Gastrocnemius medialis (tissue), 4 donors: ENCODE measurements at regions not wholly inside any gene's neighbourhood (a gene's known extent, or its start where the extent isn't known, plus 50 kb on each side); places are given as distances from the start of the nearest gene placed in this dataset.

Experiments
- ATAC-seq, 2 donors: fragments of 150-250 bp; one replicate each; pipeline ENCODE4 v1.9.1; 2016
- DNase-seq, 2 donors: peaks; one replicate each; pipeline ENCODE4 v3.0.0-alpha.2; 2019
- H3K27ac ChIP-seq, 4 donors: fragments of 200-600 bp; sonication (generic); 1 replicate in 1 of 4; 2 replicates in 3 of 4; pipeline ENCODE4 v1.5.1; 2016 to 2018; ENCODE audit warnings: mild to moderate bottlenecking in 2 of 4, moderate library complexity in 1 of 4
- H3K27me3 ChIP-seq, 3 donors: fragments of 200-600 bp; sonication (generic) in 2 of 3; 1 replicate in 1 of 3; 2 replicates in 2 of 3; pipeline versions ENCODE4 v1.5.1 to v1.6.0; 2016 to 2019; ENCODE audit warnings: mild to moderate bottlenecking in 1 of 3, moderate library complexity in 1 of 3
- H3K36me3 ChIP-seq, 2 donors: fragments of 200-600 bp; sonication (generic) in 1 of 2; one replicate each; pipeline ENCODE4 v1.5.1; 2017 to 2018
- H3K4me1 ChIP-seq, 2 donors: fragments of 200-600 bp; sonication (generic) in 1 of 2; one replicate each; pipeline ENCODE4 v1.5.1; 2016 to 2017; ENCODE audit warnings: mild to moderate bottlenecking in 2 of 2
- H3K4me3 ChIP-seq, 4 donors: fragments of 200-600 bp; sonication (generic) in 3 of 4; 1 replicate in 1 of 4; 2 replicates in 3 of 4; pipeline ENCODE4 v1.5.1; 2016 to 2019; ENCODE audit warnings: mild to moderate bottlenecking in 2 of 4
- H3K9me3 ChIP-seq, 3 donors: fragments of 200-600 bp; sonication (generic) in 2 of 3; 1 replicate in 1 of 3; 2 replicates in 2 of 3; pipeline ENCODE4 v1.5.1; 2016 to 2019
- CTCF ChIP-seq, 5 experiments: fragments of 450-650 bp in 3 of 5; fragments of 200-600 bp in 2 of 5; sonication (generic) in 2 of 5; IDR thresholded peaks in 4 of 5; conservative IDR thresholded peaks in 1 of 5; 1 replicate in 4 of 5; 2 replicates in 1 of 5; pipeline ENCODE4 v1.5.1; 2016 to 2019; ENCODE audit warnings: antibody characterized with exemption in 5 of 5, mild to moderate bottlenecking in 3 of 5, moderate library complexity in 3 of 5
- POLR2A ChIP-seq, 2 donors: fragments of 450-650 bp; IDR thresholded peaks; one replicate each; pipeline ENCODE4 v1.6.1; 2017; ENCODE audit warnings: antibody characterized with exemption in 2 of 2, mild to moderate bottlenecking in 2 of 2, moderate library complexity in 2 of 2
- in situ Hi-C, 4 donors: fragments of 200-750 bp; cut with MboI; loops; one replicate each; pipeline versions ENCODE4 v1.15.0 to v1.8.0; 2017; ENCODE audit warnings: low sequenced_read_pairs in 4 of 4
- intact Hi-C: fragments of 100-400 bp; cut with DNase I; formaldehyde crosslinking; loops from one replicate; pipeline ENCODE4 v1.15.1; 2023; ENCODE audit warnings: low total_unique reads

- intact Hi-C loops = no loop called here
- H3K9me3 ChIP-seq = no peaks in the 10 kb centered on the region
- ATAC-seq (no peak), DNase-seq (no peak)
- H3K27me3 ChIP-seq = no peaks in the 10 kb centered on the region
- H3K4me3 ChIP-seq = no peak overlapping the region
- no peaks in the 10 kb centered on the region for H3K36me3 ChIP-seq
- H3K27ac ChIP-seq = no peak overlapping the region
- no peaks in the 10 kb centered on the region for H3K4me1 ChIP-seq
- TF ChIP-seq CTCF (IDR thresholded peaks at IDR 0.05 in 4 of 5, conservative IDR thresholded peaks at IDR 0.05 in 1 of 5) = no peak
- no peak for TF ChIP-seq POLR2A (IDR thresholded peaks at IDR 0.05)
- in situ Hi-C loops = no loop called here
These were observed 207.6 kb downstream of the CWF19L2 start for GRCh38 chr11:107250017-107250416.

DNA sequence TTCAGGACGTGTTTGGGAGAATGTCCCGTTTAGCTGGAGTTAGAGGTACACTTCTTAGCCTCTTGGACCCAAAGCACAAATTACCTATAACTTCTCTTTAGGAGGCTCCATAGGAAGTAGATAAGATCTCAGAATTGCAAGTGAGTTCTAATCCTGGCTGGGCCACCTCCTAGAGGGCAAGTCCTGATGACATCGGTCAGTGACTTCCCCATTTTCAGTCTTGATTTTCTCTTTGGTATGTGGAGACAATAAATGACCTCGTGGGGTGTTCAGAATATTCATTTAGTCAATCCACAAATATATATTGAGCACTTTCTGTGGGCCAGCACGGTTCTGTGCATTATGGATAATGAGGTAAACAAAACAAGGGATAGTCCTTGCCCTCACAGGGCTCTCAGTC, 208.6 kb downstream of the CWF19L2 start:
- Histone ChIP-seq H3K27me3 (no peaks in the 10 kb centered on the region), H3K36me3 (no peaks in the 10 kb centered on the region), H3K4me1 (no peaks in the 10 kb centered on the region), H3K4me3 (no peak overlapping the region), H3K9me3 (no peaks in the 10 kb centered on the region), H3K27ac (no peak overlapping the region)
- no peak for ATAC-seq
- no peak for TF ChIP-seq CTCF (IDR thresholded peaks at IDR 0.05 in 4 of 5, conservative IDR thresholded peaks at IDR 0.05 in 1 of 5)
- no peak for TF ChIP-seq POLR2A (IDR thresholded peaks at IDR 0.05)
- in situ Hi-C loops = no loop called here
- DNase-seq = no peak
- intact Hi-C loops = no loop called here

- Histone ChIP-seq H3K27ac (no peak overlapping the region), H3K4me3 (no peak overlapping the region), H3K4me1 (no peaks in the 10 kb centered on the region), H3K27me3 (no peaks in the 10 kb centered on the region), H3K36me3 (no peaks in the 10 kb centered on the region), H3K9me3 (no peaks in the 10 kb centered on the region)
- intact Hi-C loops (no loop called here), in situ Hi-C loops (no loop called here)
- no peak for DNase-seq
- TF ChIP-seq CTCF (IDR thresholded peaks at IDR 0.05 in 4 of 5, conservative IDR thresholded peaks at IDR 0.05 in 1 of 5) (no peak), POLR2A (IDR thresholded peaks at IDR 0.05) (no peak)
- ATAC-seq = no peak
These were observed 210.3 kb downstream of the CWF19L2 start for GRCh38 chr11:107247167-107247861.

DNA sequence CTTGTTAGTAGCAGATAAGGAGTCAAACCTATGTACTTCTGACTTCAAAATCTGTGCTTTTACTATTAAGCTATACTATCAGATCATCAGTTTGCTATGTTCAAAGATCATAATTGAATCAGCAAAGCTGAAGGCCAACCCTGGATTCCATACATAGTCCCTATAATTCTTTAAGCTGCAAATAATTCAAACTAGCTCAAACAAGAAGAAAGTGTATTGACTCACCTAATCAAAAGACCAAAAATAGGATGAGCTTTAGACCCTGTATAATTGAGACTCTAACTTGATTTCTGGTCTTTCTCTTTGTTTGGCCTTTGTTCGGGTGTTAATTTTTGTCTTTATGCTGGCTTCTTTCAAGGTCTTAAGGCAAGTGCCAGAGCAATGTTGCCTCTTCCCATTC, 213.7 kb downstream of the CWF19L2 start:
- in situ Hi-C loops = no loop called here
- H3K4me3 ChIP-seq = no peak overlapping the region
- no peak for TF ChIP-seq POLR2A (IDR thresholded peaks at IDR 0.05)
- no peak for TF ChIP-seq CTCF (IDR thresholded peaks at IDR 0.05 in 4 of 5, conservative IDR thresholded peaks at IDR 0.05 in 1 of 5)
- DNase-seq (no peak), ATAC-seq (no peak)
- no peaks in the 10 kb centered on the region for H3K36me3 ChIP-seq
- no peaks in the 10 kb centered on the region for H3K27me3 ChIP-seq
- intact Hi-C loops = no loop called here
- no peaks in the 10 kb centered on the region for H3K9me3 ChIP-seq
- no peaks in the 10 kb centered on the region for H3K4me1 ChIP-seq
- no peak overlapping the region for H3K27ac ChIP-seq

- Histone ChIP-seq H3K27ac (no peak overlapping the region), H3K4me3 (no peak overlapping the region), H3K36me3 (no peaks in the 10 kb centered on the region), H3K4me1 (no peaks in the 10 kb centered on the region), H3K27me3 (no peaks in the 10 kb centered on the region), H3K9me3 (no peaks in the 10 kb centered on the region)
- no peak for TF ChIP-seq CTCF (IDR thresholded peaks at IDR 0.05 in 4 of 5, conservative IDR thresholded peaks at IDR 0.05 in 1 of 5)
- TF ChIP-seq POLR2A (IDR thresholded peaks at IDR 0.05) = no peak
- in situ Hi-C loops = no loop called here
- DNase-seq (no peak), ATAC-seq (no peak)
- intact Hi-C loops = no loop called here
These were observed 214.2 kb upstream of the GUCY1A2 start for GRCh38 chr11:107232451-107232850.
